MM.1S (cell line): ENCODE measurements at regions not wholly inside any gene's neighbourhood (a gene's known extent, or its start where the extent isn't known, plus 50 kb on each side); places are given as distances from the start of the nearest gene placed in this dataset.

ENCODE experiments used
- DNase-seq: peaks from one replicate; pipeline ENCODE4 v3.0.0-alpha.2; 2015
- H2AFZ ChIP-seq: fragments of 300-600 bp; sonication (generic); 2 replicates; pipeline ENCODE4 v1.6.0; 2016; ENCODE audit warnings: antibody characterized with exemption, low read length
- H3F3A ChIP-seq: fragments of 300-600 bp; sonication (generic); 2 replicates; pipeline ENCODE4 v1.6.1; 2016; ENCODE audit warnings: mild to moderate bottlenecking, antibody characterized with exemption, low read length, moderate library complexity, mixed read lengths; ENCODE audit not compliant: insufficient read depth
- H3K27ac ChIP-seq: fragments of 300-600 bp; sonication (generic); 2 replicates; pipeline ENCODE4 v1.5.1; 2016; ENCODE audit warnings: mild to moderate bottlenecking, low read length
- H3K27me3 ChIP-seq: fragments of 300-600 bp; sonication (generic); replicated peaks from 2 replicates; pipeline ENCODE4 v1.6.0; 2016; ENCODE audit warnings: low read length; ENCODE audit not compliant: insufficient read depth
- H3K36me3 ChIP-seq: fragments of 300-600 bp; sonication (generic); replicated peaks from 2 replicates; pipeline ENCODE4 v1.6.1; 2016; ENCODE audit warnings: mild to moderate bottlenecking, low read length, mixed read lengths; ENCODE audit not compliant: insufficient read depth
- H3K4me1 ChIP-seq: fragments of 300-600 bp; sonication (generic); 2 replicates; pipeline ENCODE4 v1.6.1; 2016; ENCODE audit warnings: low read length, mixed read lengths
- H3K4me2 ChIP-seq: fragments of 300-600 bp; sonication (generic); 2 replicates; pipeline ENCODE4 v1.6.0; 2016; ENCODE audit warnings: low read depth, low read length
- H3K4me3 ChIP-seq: fragments of 300-600 bp; sonication (generic); 2 replicates; pipeline ENCODE4 v1.5.1; 2016; ENCODE audit warnings: low read length, mixed read lengths
- H3K79me2 ChIP-seq: fragments of 300-600 bp; sonication (generic); 2 replicates; pipeline ENCODE4 v1.6.1; 2016; ENCODE audit warnings: mixed run types, low read length, mixed read lengths
- H3K9ac ChIP-seq: fragments of 300-600 bp; sonication (generic); 2 replicates; pipeline ENCODE4 v1.6.1; 2016; ENCODE audit warnings: low read length, mixed read lengths
- H3K9me2 ChIP-seq: fragments of 300-600 bp; sonication (generic); replicated peaks from 2 replicates; pipeline ENCODE4 v1.6.1; 2016; ENCODE audit warnings: mild to moderate bottlenecking, low read length, mixed read lengths; ENCODE audit not compliant: insufficient read depth
- H3K9me3 ChIP-seq: fragments of 300-600 bp; sonication (generic); replicated peaks from 2 replicates; pipeline ENCODE4 v1.6.1; 2016; ENCODE audit warnings: mild to moderate bottlenecking, low read length, mixed read lengths; ENCODE audit not compliant: insufficient read depth
- H4K20me1 ChIP-seq: fragments of 300-600 bp; sonication (generic); 2 replicates; pipeline ENCODE4 v1.6.1; 2016; ENCODE audit warnings: mild to moderate bottlenecking, low read length, moderate library complexity, mixed read lengths; ENCODE audit not compliant: insufficient read depth
- CTCF ChIP-seq: fragments of 300-600 bp; sonication (generic); IDR thresholded peaks from 2 replicates; pipeline ENCODE4 v1.5.1; 2016; ENCODE audit warnings: antibody characterized with exemption, low read length, mixed read lengths
- EZH2 ChIP-seq: fragments of 300-600 bp; sonication (generic); optimal IDR thresholded peaks from 2 replicates; pipeline ENCODE3; 2017; ENCODE audit warnings: low read depth, mild to moderate bottlenecking, antibody characterized with exemption, low read length, mixed read lengths
- EZH2phosphoT487 ChIP-seq: fragments of 300-600 bp; sonication (generic); IDR thresholded peaks from 2 replicates; pipeline ENCODE4 v1.6.1; 2018; ENCODE audit warnings: antibody characterized with exemption, low read length

DNA sequence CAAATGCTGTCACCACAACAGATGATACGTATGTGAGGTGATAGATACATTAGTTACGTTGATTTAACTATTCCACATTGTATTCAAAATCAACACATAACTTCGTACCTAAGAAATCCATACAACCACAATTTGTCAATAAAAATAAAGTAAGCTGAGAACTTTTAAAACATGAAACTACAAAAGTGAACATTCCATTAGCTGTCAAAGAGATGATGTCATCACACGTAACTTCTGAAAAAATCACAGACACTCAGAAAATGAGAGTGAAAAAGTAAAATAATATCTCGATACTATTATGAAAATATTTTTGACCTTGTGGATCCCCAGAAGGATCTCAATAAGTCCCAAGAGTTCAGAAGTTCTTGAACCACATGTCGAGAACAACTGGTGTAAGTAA is 161.6 kb upstream of the GALNT13 start:
- Histone ChIP-seq H3K9me3 (no peaks in the 10 kb centered on the region), H4K20me1 (no peaks in the 10 kb centered on the region), H3K4me3 (no peak overlapping the region), H3K9me2 (no peaks in the 10 kb centered on the region), H3K27me3 (no peaks in the 10 kb centered on the region), H3K27ac (no peak overlapping the region), H3K4me2 (no peak overlapping the region), H3K36me3 (no peaks in the 10 kb centered on the region; the same call in 1 of the 2 replicates), H3K9ac (no peak overlapping the region), H3F3A (no peaks in the 10 kb centered on the region), H3K4me1 (no peaks in the 10 kb centered on the region), H3K79me2 (no peaks in the 10 kb centered on the region), H2AFZ (no peak overlapping the region)
- DNase-seq, result no peak
- no peak for TF ChIP-seq EZH2
- TF ChIP-seq EZH2phosphoT487, result no peak
- no peak for TF ChIP-seq CTCF

GRCh38 chr2:153715218-153715850 is 156.4 kb upstream of the GALNT13 start:
- no peak for DNase-seq
- H3K9me3 ChIP-seq, result no peaks in the 10 kb centered on the region
- TF ChIP-seq CTCF (no peak), EZH2 (no peak), EZH2phosphoT487 (no peak)

GRCh38 chr2:153717060-153717459 is 154.7 kb upstream of the GALNT13 start:
- H3K36me3 ChIP-seq, result no peaks in the 10 kb centered on the region
- TF ChIP-seq CTCF, result no peak
- no peak for TF ChIP-seq EZH2
- no peak for TF ChIP-seq EZH2phosphoT487
- H3K9me2 ChIP-seq, result no peaks in the 10 kb centered on the region
- H3K4me1 ChIP-seq, result peaks cover 10% of the 10 kb centered on the region; the same call in 1 of the 2 replicates
- H2AFZ ChIP-seq, result no peak overlapping the region
- H4K20me1 ChIP-seq, result no peaks in the 10 kb centered on the region
- no peaks in the 10 kb centered on the region for H3K9me3 ChIP-seq
- no peak overlapping the region for H3K9ac ChIP-seq
- H3K27ac ChIP-seq, result no peak overlapping the region
- no peaks in the 10 kb centered on the region for H3K79me2 ChIP-seq
- peak; percentile 33 for DNase-seq
- peak overlapping the region; percentile 4; the same call in 1 of the 2 replicates for H3K4me2 ChIP-seq
- H3K27me3 ChIP-seq, result no peaks in the 10 kb centered on the region
- no peak overlapping the region for H3K4me3 ChIP-seq
- H3F3A ChIP-seq, result no peaks in the 10 kb centered on the region

More at GRCh38 chr2:153715218-153715850, 156.4 kb upstream of the GALNT13 start:
- Histone ChIP-seq H3K9ac (no peak overlapping the region), H3F3A (no peaks in the 10 kb centered on the region), H4K20me1 (no peaks in the 10 kb centered on the region), H2AFZ (no peak overlapping the region), H3K4me2 (no peak overlapping the region), H3K9me2 (no peaks in the 10 kb centered on the region), H3K4me1 (peaks cover 10% of the 10 kb centered on the region; the same call in 1 of the 2 replicates), H3K27ac (no peak overlapping the region), H3K79me2 (no peaks in the 10 kb centered on the region), H3K4me3 (no peak overlapping the region), H3K27me3 (no peaks in the 10 kb centered on the region), H3K36me3 (no peaks in the 10 kb centered on the region; the same call in 1 of the 2 replicates)
